Astrocyte (in vitro differentiated cells and primary cell): ENCODE measurements at regions not wholly inside any gene's neighbourhood (a gene's known extent, or its start where the extent isn't known, plus 50 kb on each side); places are given as distances from the start of the nearest gene placed in this dataset.

Experiments used
- CTCF ChIP-seq: IDR thresholded peaks from 2 replicates; pipeline ENCODE4 v1.5.1; 2011; ENCODE audit warnings: low read depth, mild to moderate bottlenecking, inconsistent platforms, low read length, moderate library complexity; ENCODE audit not compliant: insufficient read depth
- EZH2 ChIP-seq: IDR thresholded peaks from 2 replicates; pipeline ENCODE4 v1.6.1; 2012; ENCODE audit warnings: mild to moderate bottlenecking, low read length, inconsistent platforms; ENCODE audit not compliant: insufficient read depth

- TF ChIP-seq CTCF (no peak), EZH2 (no peak)
Observed at GRCh38 chr7:131196803-131197202, 130.9 kb upstream of the MKLN1 start.
